Stimulated activated CD8-positive, alpha-beta memory T cell treated with anti-CD3 and anti-CD28 coated beads, Interleukin-15, amount 100 ng/mL, for 48 hours (primary cell): ENCODE measurements at regions not wholly inside any gene's neighbourhood (a gene's known extent, or its start where the extent isn't known, plus 50 kb on each side); places are given as distances from the start of the nearest gene placed in this dataset.

ENCODE experiments used
- DNase-seq, 2 donors: peaks; one replicate each; pipeline ENCODE4 v3.0.0-alpha.2; 2020; ENCODE audit warnings: low read depth in 2 of 2

DNA sequence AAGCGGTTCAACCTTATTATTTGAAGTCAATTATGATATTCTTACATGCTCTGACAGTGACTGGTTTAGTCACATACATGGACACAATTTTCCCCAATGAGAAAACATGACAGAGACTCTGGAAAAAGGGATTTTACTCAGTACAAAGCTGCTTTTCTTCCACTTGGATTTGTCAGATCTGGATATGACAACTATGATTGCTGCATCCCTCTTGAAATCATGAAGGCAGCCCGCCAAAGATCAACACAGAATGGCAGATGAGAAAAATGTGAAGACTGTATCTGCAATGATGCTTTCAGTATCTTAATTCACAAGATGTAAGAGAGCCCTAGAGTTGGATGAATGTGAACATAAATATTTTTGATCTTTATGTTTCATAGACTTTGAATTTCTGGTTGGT is 439.6 kb downstream of the CDH8 start:
- no peak for DNase-seq

DNA sequence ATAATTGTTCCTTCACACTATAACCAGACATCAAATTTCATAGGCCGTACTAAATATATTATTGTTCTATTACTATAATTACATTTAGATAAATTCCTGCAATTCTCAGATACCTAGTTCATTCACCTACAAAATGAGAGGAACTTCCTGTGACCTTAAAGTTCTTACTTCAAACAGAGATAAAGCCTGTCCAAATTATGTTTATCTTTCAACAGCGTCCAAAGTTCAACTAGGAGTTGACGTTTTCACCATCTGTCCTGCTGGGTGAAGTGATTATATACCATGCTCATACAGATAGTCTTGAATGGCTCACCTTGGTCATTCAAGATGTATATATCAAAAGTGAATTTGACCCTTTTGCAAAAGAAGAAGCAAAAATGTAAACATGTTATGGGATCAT is 440.6 kb downstream of the CDH8 start:
- no peak for DNase-seq

DNA sequence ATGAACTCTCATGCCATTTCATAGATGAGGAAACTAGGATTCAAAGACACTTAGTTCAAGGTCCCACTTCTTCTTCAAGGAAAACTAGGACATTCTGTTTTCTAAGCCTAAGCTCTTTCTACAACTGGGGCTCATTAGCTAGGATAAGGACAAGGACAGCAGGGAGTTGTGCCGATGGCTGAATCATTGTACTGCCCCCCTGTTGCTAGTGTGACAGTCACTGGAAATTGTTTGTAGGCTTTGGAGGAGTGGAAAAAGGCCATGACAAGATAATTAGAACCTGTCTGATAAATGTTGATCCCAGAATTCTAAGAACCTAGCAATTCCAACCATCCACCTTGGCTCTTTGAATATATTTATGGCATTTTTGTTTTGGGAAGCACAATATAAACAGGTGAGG is 445.7 kb downstream of the CDH8 start:
- DNase-seq, result no peak

DNA sequence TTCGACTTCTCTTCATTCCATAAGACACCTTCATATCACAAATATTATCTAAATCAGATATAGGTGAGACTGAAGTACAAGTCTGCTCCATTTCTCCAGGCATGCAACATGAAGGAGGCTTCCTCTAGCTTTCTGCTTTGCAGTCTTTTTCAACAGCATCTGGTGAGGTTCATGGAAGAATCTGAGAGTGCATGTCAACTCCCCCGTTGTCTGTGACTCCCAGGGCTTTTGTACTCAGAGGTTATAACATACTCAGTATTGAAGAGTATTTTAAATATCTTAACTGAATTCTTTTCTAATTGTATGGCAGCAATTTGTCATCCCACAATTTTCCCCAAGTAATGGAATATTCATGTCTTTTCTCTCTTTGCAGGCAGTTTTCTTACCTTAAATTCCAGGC is 448.7 kb downstream of the CDH8 start:
- no peak for DNase-seq

DNA sequence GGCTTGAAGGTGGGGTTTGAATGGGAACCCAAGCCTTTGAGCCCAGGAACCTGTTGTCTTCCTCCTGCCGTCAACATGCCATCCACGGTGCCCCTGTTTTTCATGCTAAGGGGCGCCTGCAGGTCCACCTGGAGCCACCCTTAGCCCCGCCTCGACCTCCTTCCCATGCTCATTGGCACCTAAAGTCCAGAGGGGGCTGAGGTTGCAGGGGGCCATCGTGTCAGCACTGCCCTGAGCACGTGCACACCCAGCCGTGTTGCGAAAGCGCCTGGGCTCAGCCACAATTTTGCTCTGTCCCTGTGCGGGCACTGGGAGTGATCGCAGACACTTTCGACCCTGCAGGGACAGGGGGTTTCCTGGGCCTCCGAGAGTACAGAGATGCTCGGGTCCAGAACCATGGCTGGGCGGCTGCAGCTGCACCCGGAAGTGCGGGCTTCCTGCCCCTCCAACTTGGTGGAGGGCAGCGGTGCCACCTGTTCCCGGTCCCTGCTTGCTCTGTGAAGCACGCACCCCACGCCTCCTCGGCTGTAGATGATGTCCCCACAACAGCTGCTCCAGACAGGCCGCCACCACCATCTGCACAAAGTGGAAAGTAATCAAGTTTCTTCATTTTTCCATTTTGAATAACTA is 454.7 kb downstream of the CDH8 start:
- no peak for DNase-seq

DNA sequence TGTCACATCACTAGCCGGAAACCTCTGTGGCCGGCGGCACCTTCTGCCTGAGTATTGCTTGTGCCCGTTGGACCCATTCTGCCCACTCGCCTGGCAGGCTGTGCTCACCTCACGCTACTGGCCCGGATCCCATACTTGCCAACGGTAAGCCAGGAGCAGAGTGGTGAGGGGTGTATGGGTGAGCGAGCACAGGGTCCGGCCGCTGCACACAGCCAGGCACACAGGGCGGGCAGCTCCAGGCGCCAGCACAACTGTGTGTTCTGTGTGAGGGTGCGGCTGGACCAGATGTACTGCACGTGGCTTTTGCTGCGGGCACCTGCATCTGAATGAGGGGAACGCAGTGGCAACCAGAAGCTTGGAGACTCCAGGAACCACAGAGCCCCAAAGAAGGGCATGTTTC is 455.7 kb downstream of the CDH8 start:
- DNase-seq, result no peak

DNA sequence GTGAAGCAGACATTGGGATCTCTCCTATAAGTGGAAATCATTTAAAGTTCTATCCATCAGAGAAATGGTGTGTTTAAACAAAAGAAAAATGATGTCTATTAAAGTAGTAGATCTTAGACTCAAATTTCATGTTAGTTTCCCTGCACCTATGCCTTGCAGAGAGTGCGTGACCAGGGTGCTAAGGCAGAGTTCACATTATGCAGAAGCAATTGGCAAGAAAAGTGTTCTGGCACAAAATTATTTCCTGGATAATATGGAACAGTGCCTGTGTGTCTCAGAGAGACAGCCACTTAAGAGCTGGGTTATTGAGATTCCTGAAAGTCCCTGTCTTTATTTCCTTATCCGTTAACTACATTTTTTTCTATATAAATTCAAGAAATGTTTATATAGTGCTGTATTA is 457.0 kb downstream of the CDH8 start:
- DNase-seq, result no peak

DNA sequence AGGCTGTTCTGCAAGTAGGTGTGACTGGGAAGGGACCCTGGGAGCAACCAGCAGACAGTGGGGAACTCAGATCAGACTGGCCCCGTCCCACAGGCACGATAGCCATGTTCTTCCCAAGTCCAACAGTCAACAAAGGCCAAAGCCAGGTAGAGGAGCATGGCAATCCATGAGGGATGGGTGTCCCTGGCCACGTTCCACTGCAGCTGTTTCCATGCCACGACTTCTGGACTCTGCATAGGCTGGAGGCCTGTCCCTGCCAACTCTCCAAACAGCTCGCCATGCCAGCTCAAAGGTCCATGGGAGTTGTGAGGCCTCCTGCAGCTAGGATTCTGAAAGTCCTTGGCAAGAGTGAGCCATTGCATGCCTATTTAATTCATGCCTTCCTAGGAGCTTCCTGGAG is 459.8 kb downstream of the CDH8 start:
- no peak for DNase-seq

DNA sequence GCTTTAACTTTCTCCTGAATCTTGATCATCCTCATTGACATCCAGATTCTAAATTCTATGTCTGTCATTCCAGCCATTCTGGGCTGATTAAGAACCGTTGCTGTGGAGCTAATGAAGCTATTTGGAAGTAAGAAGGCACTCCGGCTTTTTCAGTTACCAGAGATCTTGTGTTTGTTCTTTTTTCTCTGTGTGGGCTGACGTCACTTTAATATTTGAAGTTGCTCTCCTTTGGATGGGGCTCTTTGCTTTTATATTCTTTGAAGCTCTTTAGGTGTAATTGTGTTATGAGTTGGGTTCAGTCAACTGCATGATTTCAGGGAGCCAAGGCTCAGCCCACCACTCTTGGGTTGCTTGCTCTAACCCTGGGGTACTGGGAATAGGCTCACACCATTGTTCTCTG is 460.6 kb downstream of the CDH8 start:
- no peak for DNase-seq

DNA sequence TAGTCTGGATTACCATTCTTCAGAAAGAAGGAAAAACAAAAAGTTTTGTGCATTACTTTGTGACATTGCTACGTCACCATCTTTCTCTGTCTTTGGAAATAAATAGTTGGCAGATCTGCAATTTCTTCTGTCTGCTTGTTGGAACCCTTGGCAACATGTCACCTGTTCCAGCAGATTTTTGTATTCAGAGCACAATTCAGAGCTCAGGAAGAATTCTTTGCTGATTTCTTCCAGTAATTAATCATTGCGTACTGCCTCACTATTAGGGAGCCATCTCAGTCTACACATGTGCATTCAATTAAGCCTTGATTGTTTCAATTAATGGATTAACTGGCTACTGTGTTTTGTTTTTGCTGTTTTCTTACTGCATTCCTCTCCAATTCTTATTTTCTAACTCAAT is 467.2 kb downstream of the CDH8 start:
- no peak for DNase-seq

DNA sequence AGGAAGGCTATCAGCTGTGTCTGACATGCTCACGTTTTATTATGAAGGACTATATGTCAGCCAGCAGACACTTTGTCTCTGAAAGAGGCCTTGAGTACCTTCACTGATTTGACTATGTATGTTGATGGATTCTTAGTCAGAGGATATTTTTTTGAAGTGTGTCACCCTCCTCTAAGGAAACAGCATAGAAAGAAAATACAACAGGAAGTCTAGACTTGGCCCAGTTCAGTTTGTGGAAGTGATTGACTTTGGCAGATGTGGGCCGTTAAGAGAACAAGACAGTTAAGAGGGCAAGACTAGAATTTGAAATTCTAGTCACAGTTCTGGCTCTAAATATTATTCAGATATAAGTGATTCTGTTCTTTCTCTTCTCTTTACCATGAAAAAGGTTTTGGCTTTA is 471.5 kb downstream of the CDH8 start:
- no peak for DNase-seq

DNA sequence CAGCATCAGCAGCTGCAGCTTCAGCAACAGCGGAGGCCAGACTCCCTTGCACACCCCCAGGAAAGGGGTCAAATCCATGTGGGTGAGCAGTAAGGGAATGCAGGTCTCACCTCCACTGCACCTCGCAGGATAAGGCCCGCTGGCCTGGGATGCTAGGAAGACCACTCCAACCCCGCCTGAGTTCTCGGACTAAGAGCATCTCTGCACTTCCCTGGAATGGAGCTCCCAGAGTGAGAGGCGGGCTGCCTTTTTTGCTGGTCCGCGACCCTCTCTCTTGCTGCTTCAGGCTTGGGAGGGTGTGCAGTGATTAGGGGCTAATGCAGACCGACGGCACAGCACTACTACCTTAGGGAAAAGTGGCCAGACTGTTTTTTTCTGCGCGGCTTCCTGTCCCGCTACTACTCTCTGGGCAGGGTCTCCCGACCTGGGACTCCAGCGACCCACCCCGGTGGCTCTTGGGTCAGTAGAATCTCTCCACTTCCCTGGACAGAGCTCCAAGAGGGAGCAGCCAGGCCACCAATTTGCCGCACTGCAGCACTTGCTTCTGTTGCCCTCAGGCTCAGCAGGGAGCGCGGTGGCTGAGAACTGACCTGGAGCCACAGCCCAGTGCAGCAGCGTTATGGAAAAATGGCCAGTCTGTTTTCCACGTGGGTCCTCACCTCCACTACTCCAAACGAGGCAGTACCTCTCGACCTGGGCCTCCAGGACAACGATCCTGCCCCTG is 480.4 kb downstream of the CDH8 start:
- DNase-seq, result no peak

DNA sequence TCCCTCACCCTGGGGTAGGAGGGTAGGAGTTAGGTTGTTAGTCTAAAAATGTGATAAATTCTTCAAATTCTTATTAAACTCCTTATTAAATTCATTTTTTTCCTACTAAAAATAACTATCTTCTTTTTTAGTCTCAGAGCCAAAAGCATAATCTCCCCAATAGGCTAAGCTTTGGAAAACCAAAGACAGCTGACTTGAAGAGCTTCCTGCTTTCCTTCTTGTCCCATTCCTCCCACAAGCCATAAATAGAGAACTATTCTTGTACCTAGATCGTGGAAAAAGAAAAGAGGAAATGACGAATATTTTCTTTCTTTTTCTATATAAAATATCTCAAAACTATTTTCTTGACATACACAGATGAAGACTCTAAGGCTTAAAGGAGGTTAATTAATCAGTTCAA is 486.9 kb downstream of the CDH8 start:
- DNase-seq, result no peak

DNA sequence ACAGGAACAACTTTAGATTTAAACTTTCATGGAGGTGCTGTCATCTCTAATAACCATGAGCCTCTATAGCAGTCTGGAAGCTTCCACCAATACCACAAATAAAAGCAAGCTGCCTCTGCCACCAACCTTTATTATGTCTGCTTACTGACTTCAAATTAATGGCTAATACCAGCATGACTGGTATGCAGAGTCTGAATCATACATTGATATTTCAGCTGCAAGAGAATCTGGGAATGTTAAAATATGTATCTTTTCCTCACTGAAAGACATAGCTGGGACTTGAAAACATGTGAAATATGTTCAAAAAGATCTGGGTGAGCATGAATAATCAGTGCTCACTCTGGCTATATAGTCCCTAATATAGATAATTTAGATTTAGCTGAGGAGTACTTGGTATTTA is 488.6 kb downstream of the CDH8 start:
- no peak for DNase-seq

DNA sequence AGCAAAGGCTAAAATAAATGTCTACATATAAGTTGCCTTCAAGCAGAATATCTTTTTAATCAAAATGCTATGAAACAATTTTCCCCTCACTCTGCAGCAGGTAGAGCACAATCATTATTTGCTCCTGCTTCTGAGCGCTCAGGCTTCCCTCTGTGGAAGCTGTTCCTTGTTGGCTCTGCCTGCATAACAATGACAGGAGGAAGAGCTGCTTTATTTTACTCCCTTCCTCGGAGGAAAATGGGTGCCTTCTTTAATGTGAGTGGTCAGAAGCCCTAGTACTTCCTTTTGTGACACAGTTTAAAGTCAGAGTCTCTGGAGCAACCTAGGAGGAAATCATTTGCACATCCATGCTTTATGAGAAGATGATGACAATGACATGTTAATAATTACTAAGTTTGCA is 492.1 kb downstream of the CDH8 start:
- no peak for DNase-seq

DNA sequence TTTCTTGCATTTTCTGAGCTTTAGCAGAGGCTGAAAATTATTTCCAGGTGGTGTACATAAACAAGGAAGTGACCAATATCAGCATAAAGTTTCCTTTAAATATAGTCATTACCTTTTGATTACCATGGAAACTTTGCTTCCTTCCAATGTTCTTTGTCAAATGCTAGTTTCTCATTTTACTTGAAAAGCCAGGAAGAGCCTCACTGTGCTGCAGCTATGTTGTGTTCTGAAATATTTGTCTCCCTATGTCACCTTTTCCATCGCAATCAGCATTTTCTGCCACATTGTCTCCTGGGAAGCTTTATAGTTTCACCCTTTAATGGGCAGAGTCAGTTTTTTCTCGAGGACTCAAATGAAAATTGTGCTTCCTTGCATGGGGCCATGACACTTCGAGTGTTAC is 496.0 kb downstream of the CDH8 start:
- no peak for DNase-seq

DNA sequence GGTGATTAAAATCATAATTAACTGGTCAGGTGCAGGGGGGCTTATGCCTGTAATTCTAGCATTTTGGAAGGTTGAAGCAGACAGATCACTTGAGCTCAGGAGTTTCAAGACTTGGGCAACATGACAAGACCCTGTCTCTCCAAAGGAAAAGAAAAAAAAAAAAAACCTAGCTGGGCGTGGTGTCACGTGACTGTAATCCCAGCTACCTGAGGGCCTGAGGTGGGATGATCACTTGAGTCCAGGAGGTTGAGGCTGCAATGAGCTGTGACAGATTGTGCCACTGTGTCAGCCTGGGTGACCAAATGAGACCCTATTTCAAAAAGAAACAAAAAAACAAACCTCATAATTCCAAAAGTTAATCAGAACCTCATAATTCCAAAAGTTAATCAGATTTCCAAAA is 505.5 kb downstream of the CDH8 start:
- DNase-seq, result no peak

DNA sequence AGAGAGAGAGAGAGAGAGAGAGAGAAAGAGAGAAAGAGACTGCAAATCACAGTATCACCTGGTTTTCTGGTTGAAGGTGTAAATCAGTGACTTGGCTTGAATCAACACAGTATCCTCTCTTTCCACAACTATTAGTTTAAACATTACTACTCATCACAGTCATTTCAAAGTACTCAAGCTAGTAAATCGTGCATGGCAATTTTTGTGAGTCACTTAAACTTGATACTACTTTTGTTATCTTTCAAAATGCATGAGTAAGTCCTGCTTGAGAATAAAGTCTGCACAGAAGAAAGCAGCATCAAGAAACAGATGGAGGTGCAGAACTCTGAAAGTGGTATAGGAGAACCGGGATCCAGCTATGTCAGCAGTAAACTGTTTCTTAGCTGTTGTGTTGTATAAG is 535.4 kb downstream of the CDH8 start:
- DNase-seq, result no peak

DNA sequence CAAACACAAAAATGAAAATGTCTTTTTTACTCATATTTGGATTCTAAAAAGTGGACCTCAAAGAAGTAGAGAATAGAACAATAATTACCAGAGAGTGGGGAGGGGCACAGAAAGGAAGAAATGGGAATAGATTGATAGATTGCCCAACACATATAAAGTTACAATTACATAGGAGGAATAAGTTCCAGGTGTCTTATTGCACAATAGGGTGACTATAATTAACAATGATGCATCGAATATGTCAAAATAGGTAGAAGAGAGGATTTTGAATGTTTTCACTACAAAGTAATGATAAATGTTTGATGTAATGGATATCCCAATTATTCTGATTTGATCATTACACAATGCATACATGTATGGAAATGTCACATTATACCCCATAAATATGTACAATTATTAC is 556.0 kb downstream of the CDH8 start:
- DNase-seq, result no peak

DNA sequence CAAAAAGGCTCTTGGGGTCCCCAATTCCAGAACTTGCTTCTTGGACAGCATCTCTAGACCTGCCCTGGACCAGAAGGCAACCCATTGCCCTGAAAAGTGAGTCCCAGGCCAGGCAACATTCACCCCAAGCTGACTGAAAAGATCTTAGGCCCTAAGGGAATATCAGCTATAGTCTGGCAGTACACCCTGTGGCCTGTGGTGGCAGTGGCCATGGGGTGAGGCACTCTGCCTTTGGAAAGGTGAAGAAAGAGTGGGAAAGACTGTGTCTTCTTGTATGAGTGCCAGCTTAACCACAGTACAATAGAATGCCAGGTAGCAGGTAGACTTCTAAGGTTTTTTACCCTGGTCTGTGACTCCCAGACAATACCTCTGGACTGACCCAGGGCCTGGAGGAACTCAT is 564.5 kb downstream of the CDH8 start:
- DNase-seq, result no peak

DNA sequence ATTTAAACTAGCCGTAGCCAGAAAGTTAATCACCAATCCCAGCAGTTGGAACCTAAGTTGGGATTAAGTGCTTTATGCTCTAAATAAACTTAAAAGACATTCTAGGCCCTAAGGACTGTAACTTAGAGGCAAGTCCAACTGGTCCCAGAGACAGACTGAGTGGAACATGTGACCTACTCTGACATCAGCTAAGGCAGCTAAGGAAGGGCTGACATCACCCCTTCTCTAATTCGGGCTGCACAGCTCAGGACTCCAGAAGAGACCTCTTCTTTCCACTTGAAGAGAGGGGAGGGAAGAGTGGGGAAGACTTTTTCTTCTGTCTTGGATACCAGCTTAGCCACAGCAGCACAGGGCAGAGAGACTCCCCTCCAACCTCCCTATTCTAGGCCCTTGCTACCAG is 565.2 kb downstream of the CDH8 start:
- no peak for DNase-seq

DNA sequence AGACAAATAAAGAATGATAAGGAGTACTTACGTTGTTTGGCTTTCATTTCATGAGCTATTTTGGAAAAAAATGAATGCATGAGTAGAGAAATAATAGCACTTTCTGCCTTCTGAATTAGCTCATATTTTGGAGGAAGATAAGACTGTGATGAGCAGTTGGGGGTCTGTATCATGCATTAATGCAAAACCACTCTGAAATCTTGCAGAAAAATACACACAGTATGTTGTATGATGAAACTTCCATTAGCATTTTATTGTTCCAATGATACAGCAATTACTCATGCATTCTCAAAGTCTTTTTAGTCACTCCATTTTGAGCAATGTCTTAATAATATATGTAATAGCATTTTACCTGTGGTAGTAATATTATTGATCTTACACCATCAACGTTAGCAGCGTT is 571.0 kb downstream of the CDH8 start:
- no peak for DNase-seq

DNA sequence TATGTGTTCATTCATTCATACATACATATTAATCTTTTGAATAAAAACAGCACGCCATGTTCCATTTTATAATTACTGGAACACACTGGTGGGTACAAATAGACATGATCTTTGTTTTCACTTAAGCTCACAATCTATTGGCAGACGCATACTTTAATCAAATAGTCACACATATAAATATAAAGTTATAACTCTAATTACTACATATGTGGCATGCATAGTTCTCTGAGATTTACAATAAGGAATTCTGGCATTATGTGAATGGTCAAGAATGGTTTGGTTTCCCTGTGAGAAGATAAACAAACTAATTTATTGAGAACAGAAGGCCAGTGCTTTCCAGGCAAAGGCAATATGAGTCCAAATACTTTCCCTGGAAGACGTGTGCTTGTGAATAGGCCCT is 576.2 kb downstream of the CDH8 start:
- no peak for DNase-seq

DNA sequence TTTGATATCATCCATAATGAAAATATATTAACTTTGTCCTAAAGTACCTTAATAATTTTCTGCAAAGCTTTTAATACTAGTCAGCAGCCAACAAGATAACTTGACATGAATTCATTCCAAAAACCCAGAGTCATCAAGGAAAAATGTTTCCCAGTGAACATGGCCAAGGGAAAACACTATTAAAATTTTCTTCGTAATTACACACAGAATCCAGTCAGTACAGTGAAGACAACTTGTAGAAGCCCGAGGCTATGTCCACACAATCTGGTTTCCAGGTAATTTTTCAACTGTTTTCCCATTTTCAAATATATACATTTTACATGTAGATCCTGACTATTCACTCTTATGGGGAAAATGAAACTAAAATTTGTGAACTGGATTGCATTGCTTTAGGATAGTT is 600.9 kb downstream of the CDH8 start:
- DNase-seq, result no peak
